H1 (cell line): ENCODE measurements at regions not wholly inside any gene's neighbourhood (a gene's known extent, or its start where the extent isn't known, plus 50 kb on each side); places are given as distances from the start of the nearest gene placed in this dataset.

Experiments used
- CTCF ChIA-PET: fragments of 300-600 bp; sonication (Branson Sonifier 250); formaldehyde crosslinking; loops from one replicate; lab custom pipeline; 2021; ENCODE audit not compliant: partially characterized antibody; lab: Charles Lee
- POLR2A ChIA-PET: fragments of 300-600 bp; sonication (Branson Sonifier 250); formaldehyde crosslinking; loops from one replicate; lab custom pipeline; 2021; ENCODE audit warnings: inconsistent platforms; ENCODE audit not compliant: partially characterized antibody; lab: Charles Lee
- DNase-seq, 2 experiments: peaks; one replicate each; pipeline versions ENCODE4 v3.0.0 to v3.0.0-alpha.2; 2010 to 2022; ENCODE audit warnings: low spot score in 2 of 2, low read depth in 1 of 2, mixed read lengths in 1 of 2
- FAIRE-seq: peaks from 2 replicates; lab custom pipeline; 2011; peaks lifted over from hg19 to GRCh38; lab: Jason Lieb, UNC
- H2AFZ ChIP-seq: 2 replicates; pipeline ENCODE4 v1.8.1; 2012; ENCODE audit warnings: low read length, inconsistent platforms
- H2AK5ac ChIP-seq: 2 replicates; pipeline ENCODE4 v1.6.1; 2013; ENCODE audit warnings: low read depth, low read length
- H2BK120ac ChIP-seq: replicated peaks from 2 replicates; pipeline ENCODE3; 2013; ENCODE audit warnings: low read depth, low read length, inconsistent platforms
- H2BK12ac ChIP-seq: 2 replicates; pipeline ENCODE4 v1.6.1; 2013; ENCODE audit warnings: low read depth, low read length
- H2BK15ac ChIP-seq: 2 replicates; pipeline ENCODE4 v1.6.1; 2013; ENCODE audit warnings: low read length
- H2BK20ac ChIP-seq: 2 replicates; pipeline ENCODE4 v1.6.1; 2013; ENCODE audit warnings: low read length
- H2BK5ac ChIP-seq: 2 replicates; pipeline ENCODE4 v1.6.1; 2013; ENCODE audit warnings: low read depth, low read length
- H3K14ac ChIP-seq: 2 replicates; pipeline ENCODE4 v1.6.1; 2013; ENCODE audit warnings: inconsistent platforms; ENCODE audit not compliant: insufficient read length
- H3K18ac ChIP-seq: 2 replicates; pipeline ENCODE4 v1.6.1; 2013; ENCODE audit warnings: low read length; ENCODE audit errors: extremely low read depth
- H3K23ac ChIP-seq: 2 replicates; pipeline ENCODE4 v1.6.1; 2013; ENCODE audit warnings: inconsistent platforms; ENCODE audit not compliant: insufficient read length
- H3K23me2 ChIP-seq: 2 replicates; pipeline ENCODE4 v1.6.1; 2013; ENCODE audit warnings: low read depth, low read length
- H3K27ac ChIP-seq: 2 replicates; pipeline ENCODE4 v1.6.1; 2011; ENCODE audit warnings: low read depth, low read length, inconsistent platforms
- H3K27me3 ChIP-seq, 4 experiments: replicated peaks in 1 of 4; 1 replicate in 1 of 4; 2 replicates in 3 of 4; pipeline versions ENCODE4 v1.6.1 to v1.8.1; 2011 to 2013; ENCODE audit warnings: low read length in 3 of 4, mild to moderate bottlenecking in 3 of 4, inconsistent platforms in 2 of 4, mixed read lengths in 2 of 4, moderate library complexity in 1 of 4; ENCODE audit not compliant: control insufficient read depth in 3 of 4, insufficient read depth in 3 of 4; ENCODE audit errors: extremely low read depth in 1 of 4
- H3K36me3 ChIP-seq, 4 experiments: 2 replicates each; pipeline versions ENCODE4 v1.6.1 to v1.8.1; 2011 to 2013; ENCODE audit warnings: mild to moderate bottlenecking in 4 of 4, low read length in 3 of 4, moderate library complexity in 2 of 4, control low read depth in 1 of 4, inconsistent platforms in 1 of 4; ENCODE audit not compliant: insufficient read depth in 4 of 4, control insufficient read depth in 2 of 4
- H3K4ac ChIP-seq: replicated peaks from 2 replicates; pipeline ENCODE3; 2013; ENCODE audit warnings: low read length, low read depth, mixed read lengths, inconsistent platforms; ENCODE audit not compliant: insufficient read length
- H3K4me1 ChIP-seq, 4 experiments: replicated peaks in 1 of 4; 1 replicate in 1 of 4; 2 replicates in 3 of 4; pipeline versions ENCODE4 v1.6.1 to v1.8.1; 2011 to 2013; ENCODE audit warnings: low read length in 3 of 4, inconsistent platforms in 2 of 4, mixed read lengths in 1 of 4; ENCODE audit not compliant: insufficient read depth in 4 of 4, control insufficient read depth in 3 of 4
- H3K4me2 ChIP-seq, 2 experiments: 2 replicates each; pipeline versions ENCODE4 v1.6.1 to v1.8.1; 2011 to 2013; ENCODE audit warnings: low read depth in 2 of 2, low read length in 2 of 2, control low read depth in 1 of 2, inconsistent platforms in 1 of 2, mild to moderate bottlenecking in 1 of 2; ENCODE audit not compliant: insufficient read depth in 1 of 2
- H3K4me3 ChIP-seq, 4 experiments: fragments of 200-600, 300-600 bp in 1 of 4; sonication (generic), shearing (Covaris generic), sonication (Bioruptor Twin) in 1 of 4; 2 replicates each; pipeline versions ENCODE4 v1.5.1 to v1.8.1; 2011 to 2016; ENCODE audit warnings: low read length in 4 of 4, low read depth in 3 of 4, control low read depth in 2 of 4, inconsistent platforms in 2 of 4, mild to moderate bottlenecking in 2 of 4, mixed read lengths in 1 of 4, moderate library complexity in 1 of 4; ENCODE audit not compliant: insufficient read depth in 2 of 4; ENCODE audit errors: extremely low read depth in 1 of 4
- H3K56ac ChIP-seq: replicated peaks from 2 replicates; pipeline ENCODE3; 2013; ENCODE audit warnings: low read depth, mild to moderate bottlenecking, mixed read lengths, low read length, inconsistent platforms; ENCODE audit not compliant: insufficient read length
- H3K79me1 ChIP-seq: 2 replicates; pipeline ENCODE4 v1.6.1; 2013; ENCODE audit warnings: low read depth, low read length, control low read depth
- H3K79me2 ChIP-seq, 2 experiments: 2 replicates each; pipeline versions ENCODE4 v1.6.1 to v1.8.1; 2012 to 2013; ENCODE audit warnings: low read length in 2 of 2, mild to moderate bottlenecking in 2 of 2, inconsistent platforms in 1 of 2; ENCODE audit not compliant: insufficient read depth in 2 of 2, control insufficient read depth in 1 of 2
- H3K9ac ChIP-seq, 4 experiments: replicated peaks in 1 of 4; 1 replicate in 1 of 4; 2 replicates in 3 of 4; pipeline versions ENCODE4 v1.6.1 to v1.8.1; 2011 to 2013; ENCODE audit warnings: low read depth in 3 of 4, low read length in 3 of 4, control low read depth in 2 of 4, mild to moderate bottlenecking in 2 of 4, moderate library complexity in 2 of 4, inconsistent platforms in 1 of 4; ENCODE audit errors: extremely low read depth in 1 of 4
- H3K9me3 ChIP-seq, 2 experiments: 2 replicates each; pipeline versions ENCODE4 v1.6.1 to v1.8.1; 2012 to 2013; ENCODE audit warnings: mild to moderate bottlenecking in 2 of 2, moderate library complexity in 2 of 2, control low read depth in 1 of 2, inconsistent platforms in 1 of 2, low read depth in 1 of 2, low read length in 1 of 2, mixed read lengths in 1 of 2; ENCODE audit not compliant: insufficient read depth in 2 of 2
- H4K20me1 ChIP-seq, 2 experiments: replicated peaks in 1 of 2; 2 replicates each; pipeline versions ENCODE3 to v1.8.1; 2011 to 2013; ENCODE audit warnings: inconsistent platforms in 2 of 2, low read length in 2 of 2, mild to moderate bottlenecking in 1 of 2; ENCODE audit not compliant: insufficient read depth in 2 of 2, control insufficient read depth in 1 of 2
- H4K5ac ChIP-seq: 2 replicates; pipeline ENCODE4 v1.6.1; 2013; ENCODE audit warnings: low read length, low read depth, mixed read lengths, inconsistent platforms; ENCODE audit not compliant: insufficient read length
- H4K8ac ChIP-seq: 2 replicates; pipeline ENCODE4 v1.8.0; 2013; ENCODE audit warnings: mild to moderate bottlenecking, moderate library complexity, low read length, inconsistent platforms; ENCODE audit not compliant: insufficient read depth; ENCODE audit errors: extremely low read depth
- H4K91ac ChIP-seq: replicated peaks from 2 replicates; pipeline ENCODE3; 2013; ENCODE audit warnings: low read length, mixed read lengths, inconsistent platforms; ENCODE audit not compliant: insufficient read length
- EGR1 ChIP-seq: IDR thresholded peaks from 2 replicates; pipeline ENCODE4 v1.6.1; 2011; ENCODE audit warnings: low read depth, low read length, borderline replicate concordance
- FOSL1 ChIP-seq: IDR thresholded peaks from 2 replicates; pipeline ENCODE4 v1.6.1; 2011; ENCODE audit warnings: mild to moderate bottlenecking, low read depth, low read length, moderate library complexity; ENCODE audit not compliant: insufficient read depth
- GABPA ChIP-seq: IDR thresholded peaks from 2 replicates; pipeline ENCODE4 v1.6.1; 2011; ENCODE audit warnings: mild to moderate bottlenecking, low read length, moderate library complexity, borderline replicate concordance; ENCODE audit not compliant: insufficient read depth
- KDM4A ChIP-seq: IDR thresholded peaks from one replicate; pipeline ENCODE4 v1.7.1; 2012; ENCODE audit warnings: low read depth, mild to moderate bottlenecking, moderate library complexity, low read length, inconsistent platforms; ENCODE audit not compliant: severe bottlenecking
- MAFK ChIP-seq: IDR thresholded peaks from 2 replicates; pipeline ENCODE4 v1.6.1; 2012; ENCODE audit warnings: low read depth, mild to moderate bottlenecking, improper control_type of control experiment, low read length
- NANOG ChIP-seq: IDR thresholded peaks from 2 replicates; pipeline ENCODE4 v1.6.1; 2011; ENCODE audit warnings: low read length, low read depth, mild to moderate bottlenecking, inconsistent platforms; ENCODE audit not compliant: insufficient read depth, poor library complexity, severe bottlenecking
- SIRT6 ChIP-seq: IDR thresholded peaks from one replicate; pipeline ENCODE4 v1.7.1; 2012; ENCODE audit warnings: low read length, inconsistent platforms
- SRF ChIP-seq: IDR thresholded peaks from 2 replicates; pipeline ENCODE4 v1.6.1; 2011; ENCODE audit warnings: mild to moderate bottlenecking, low read depth, low read length, moderate library complexity
- TAF1 ChIP-seq: IDR thresholded peaks from 2 replicates; pipeline ENCODE4 v1.6.1; 2011; ENCODE audit warnings: mild to moderate bottlenecking, low read depth, low read length
- TBP ChIP-seq: IDR thresholded peaks from 2 replicates; pipeline ENCODE4 v1.6.1; 2011; ENCODE audit warnings: low read depth, low read length, improper control_type of control experiment
- WGBS, 2 experiments: shearing (Covaris generic) in 1 of 2; methylation state at CpG; one replicate each; pipeline versions ENCODE4 v1.1.6 to v1.1.7; 2013 to 2015; ENCODE audit warnings: low lambda C conversion rate in 2 of 2, mixed read lengths in 2 of 2, inconsistent platforms in 1 of 2, low coverage in 1 of 2, missing lambda C conversion rate in 1 of 2; ENCODE audit not compliant: insufficient replicate concordance in 2 of 2, insufficient coverage in 1 of 2, insufficient read length in 1 of 2; ENCODE audit errors: extremely low coverage in 1 of 2, missing lambda C conversion rate in 1 of 2; 5-methylcytosine and 5-hydroxymethylcytosine counted together
- TF ChIP-seq, protein P1 (sequence below), 3 experiments: IDR thresholded peaks; 1 replicate in 2 of 3; 2 replicates in 1 of 3; pipeline versions ENCODE4 v1.5.1 to v1.6.1; 2011; ENCODE audit warnings: low read length in 3 of 3, mild to moderate bottlenecking in 3 of 3, inconsistent platforms in 2 of 3, low read depth in 1 of 3, moderate library complexity in 1 of 3; ENCODE audit not compliant: insufficient read depth in 1 of 3; ENCODE audit errors: control extremely low read depth in 1 of 3
- TF ChIP-seq, protein P2 (sequence below): IDR thresholded peaks from 2 replicates; pipeline ENCODE4 v1.6.1; 2012; ENCODE audit warnings: inconsistent platforms

DNA sequence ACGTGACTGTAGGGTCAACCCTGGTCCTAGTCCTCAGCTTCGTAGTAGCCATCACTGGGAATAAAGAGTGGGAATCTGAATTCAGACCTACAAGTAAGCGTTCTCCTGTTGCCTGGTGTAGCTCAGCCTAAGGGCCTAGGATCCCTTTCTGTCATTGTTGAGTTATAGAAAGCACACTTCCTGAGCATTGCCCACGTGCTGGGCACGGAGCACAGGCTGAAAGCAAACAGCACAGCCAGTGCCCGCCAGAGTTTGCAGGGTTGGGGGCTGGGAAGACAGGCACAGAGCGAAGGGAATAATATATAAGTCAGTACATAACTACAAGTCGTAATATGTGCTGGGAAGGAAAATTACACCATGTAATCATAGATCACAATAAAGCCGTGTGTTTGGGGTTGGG lies 166.3 kb downstream of the TBXT start:
- peaks cover 0 to 13% (median 2%) of the 10 kb centered on the region in 4 experiments; a peak in 4 of 7 replicates for H3K4me1 ChIP-seq
- DNase-seq, result no peak
- no peak overlapping the region for H2BK20ac ChIP-seq
- H4K91ac ChIP-seq, result no peak overlapping the region
- no peak overlapping the region for H2BK120ac ChIP-seq
- no peak overlapping the region for H2BK12ac ChIP-seq
- no peak overlapping the region for H2AK5ac ChIP-seq
- no peak overlapping the region for H4K8ac ChIP-seq
- H4K20me1 ChIP-seq, result peaks cover 0 to under 1% of the 10 kb centered on the region in 2 experiments
- H3K27ac ChIP-seq, result no peak overlapping the region
- peaks cover 14 to 30% (median 22%) of the 10 kb centered on the region in 4 experiments for H3K27me3 ChIP-seq
- H3K4ac ChIP-seq, result no peak overlapping the region
- H3K4me2 ChIP-seq, result no peak overlapping the region
- H3K79me1 ChIP-seq, result no peaks in the 10 kb centered on the region
- no peaks in the 10 kb centered on the region for H3K9me3 ChIP-seq
- H3K18ac ChIP-seq, result no peak overlapping the region
- FAIRE-seq, result no peak
- H3K36me3 ChIP-seq, result no peaks in the 10 kb centered on the region
- H3K79me2 ChIP-seq, result no peaks in the 10 kb centered on the region
- ChIA-PET POLR2A (no interaction called here), CTCF (interaction anchor here (3.1 kb wide), 1 partner anchor 97 kb away, joined by 13 read pairs; no protein-coding TSS in a partner anchor)
- no peak overlapping the region for H3K14ac ChIP-seq
- 92% methylated on average over 9 of the region's 9 CpGs; no CpG with 5 or more reads in 1 of the 2 experiments for WGBS, 2 experiments
- peaks cover 4% of the 10 kb centered on the region; the same call in 1 of the 2 replicates for H3K23me2 ChIP-seq
- H3K56ac ChIP-seq, result no peak overlapping the region
- no peak overlapping the region for H3K23ac ChIP-seq
- no peak overlapping the region for H2BK15ac ChIP-seq
- H3K9ac ChIP-seq, result no peak overlapping the region
- H3K4me3 ChIP-seq, result no peak overlapping the region
- no peak overlapping the region for H4K5ac ChIP-seq
- no peak overlapping the region for H2AFZ ChIP-seq
- no peak overlapping the region for H2BK5ac ChIP-seq
- TF ChIP-seq TBP, result no peak
- TF ChIP-seq NANOG, result no peak
- TF ChIP-seq MAFK, result no peak
- TF ChIP-seq FOSL1, result no peak
- TF ChIP-seq TAF1, result no peak
- TF ChIP-seq, protein P1, sequence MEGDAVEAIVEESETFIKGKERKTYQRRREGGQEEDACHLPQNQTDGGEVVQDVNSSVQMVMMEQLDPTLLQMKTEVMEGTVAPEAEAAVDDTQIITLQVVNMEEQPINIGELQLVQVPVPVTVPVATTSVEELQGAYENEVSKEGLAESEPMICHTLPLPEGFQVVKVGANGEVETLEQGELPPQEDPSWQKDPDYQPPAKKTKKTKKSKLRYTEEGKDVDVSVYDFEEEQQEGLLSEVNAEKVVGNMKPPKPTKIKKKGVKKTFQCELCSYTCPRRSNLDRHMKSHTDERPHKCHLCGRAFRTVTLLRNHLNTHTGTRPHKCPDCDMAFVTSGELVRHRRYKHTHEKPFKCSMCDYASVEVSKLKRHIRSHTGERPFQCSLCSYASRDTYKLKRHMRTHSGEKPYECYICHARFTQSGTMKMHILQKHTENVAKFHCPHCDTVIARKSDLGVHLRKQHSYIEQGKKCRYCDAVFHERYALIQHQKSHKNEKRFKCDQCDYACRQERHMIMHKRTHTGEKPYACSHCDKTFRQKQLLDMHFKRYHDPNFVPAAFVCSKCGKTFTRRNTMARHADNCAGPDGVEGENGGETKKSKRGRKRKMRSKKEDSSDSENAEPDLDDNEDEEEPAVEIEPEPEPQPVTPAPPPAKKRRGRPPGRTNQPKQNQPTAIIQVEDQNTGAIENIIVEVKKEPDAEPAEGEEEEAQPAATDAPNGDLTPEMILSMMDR (IDR thresholded peaks at IDR 0.05; ENCODE audit: control extremely low read depth in 1 of 3, insufficient read depth in 1 of 3, low read depth in 1 of 3, low read length in 3 of 3), result no peak
- TF ChIP-seq, protein P2, sequence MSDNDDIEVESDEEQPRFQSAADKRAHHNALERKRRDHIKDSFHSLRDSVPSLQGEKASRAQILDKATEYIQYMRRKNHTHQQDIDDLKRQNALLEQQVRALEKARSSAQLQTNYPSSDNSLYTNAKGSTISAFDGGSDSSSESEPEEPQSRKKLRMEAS, result no peak
- no peak for TF ChIP-seq SIRT6
- TF ChIP-seq EGR1, result no peak
- no peak for TF ChIP-seq GABPA
- TF ChIP-seq KDM4A, result no peak
- TF ChIP-seq SRF, result no peak
